Aorta (tissue), 5 donors: ENCODE measurements at regions not wholly inside any gene's neighbourhood (a gene's known extent, or its start where the extent isn't known, plus 50 kb on each side); places are given as distances from the start of the nearest gene placed in this dataset.
"Not testable (repeated sequence)": the region's sequence is repeated elsewhere in the genome, so short reads cannot be mapped to it uniquely, and the experiment has no call there.

Experiments used
- ATAC-seq: fragments of 200-7000 bp; cut with Tn5 transposase; one replicate; pipeline ENCODE4 v1.9.1; 2022; ENCODE audit warnings: moderate library complexity; ENCODE audit not compliant: low FRiP score
- DNase-seq, 2 donors: peaks; one replicate each; pipeline ENCODE4 v3.0.0-alpha.2; 2020
- H3K27ac ChIP-seq, 2 donors: one replicate each; pipeline ENCODE4 v1.5.1; 2013; ENCODE audit warnings: low read length in 2 of 2, mild to moderate bottlenecking in 2 of 2, moderate library complexity in 2 of 2, control low read depth in 1 of 2, inconsistent platforms in 1 of 2, low read depth in 1 of 2
- H3K27me3 ChIP-seq, 2 donors: one replicate each; pipeline ENCODE4 v1.6.1; 2013; ENCODE audit warnings: control low read depth in 1 of 2, low read length in 1 of 2, mild to moderate bottlenecking in 1 of 2, moderate library complexity in 1 of 2; ENCODE audit not compliant: insufficient read depth in 2 of 2, control insufficient read depth in 1 of 2
- H3K36me3 ChIP-seq, 2 donors: one replicate each; pipeline ENCODE4 v1.6.1; 2013; ENCODE audit warnings: control low read depth in 1 of 2, low read length in 1 of 2, mild to moderate bottlenecking in 1 of 2; ENCODE audit not compliant: insufficient read depth in 2 of 2, control insufficient read depth in 1 of 2
- H3K4me1 ChIP-seq, 2 donors: one replicate each; pipeline ENCODE4 v1.6.1; 2013; ENCODE audit warnings: low read length in 2 of 2, control low read depth in 1 of 2, mild to moderate bottlenecking in 1 of 2, moderate library complexity in 1 of 2; ENCODE audit not compliant: insufficient read depth in 2 of 2, control insufficient read depth in 1 of 2
- H3K4me3 ChIP-seq, 2 donors: one replicate each; pipeline ENCODE4 v1.5.1; 2013; ENCODE audit warnings: low read length in 2 of 2, control low read depth in 1 of 2, mild to moderate bottlenecking in 1 of 2
- H3K9me3 ChIP-seq: one replicate; pipeline ENCODE4 v1.6.1; 2013; ENCODE audit warnings: mild to moderate bottlenecking, low read length; ENCODE audit not compliant: control insufficient read depth
- WGBS, 2 donors: extraction: QIAGEN DNeasy Blood & Tissue Kit; methylation state at CpG; one replicate each; pipeline ENCODE4 v1.1.7; 2013; 5-methylcytosine and 5-hydroxymethylcytosine counted together
- intact Hi-C, 2 donors: fragments of 100-400 bp; cut with DNase I; formaldehyde crosslinking; loops; one replicate each; pipeline versions ENCODE4 v1.14.2 to v1.15.0; 2022
- donor health status: healthy with polysubstance abuse.
- donor health status: Bipolar disorder and iron deficiency.
- donor health status: DM: no; HTN: no; CAD: no.
- donor health status: DM: no; HTN: no; CAD: no.
- donor health status: DM: yes; HTN: yes; CAD: no.

GRCh38 chr12:127790376-127790775, 476.6 kb upstream of the TMEM132C start:
- no peaks in the 10 kb centered on the region for H3K4me1 ChIP-seq
- intact Hi-C loops = no loop called here
- ATAC-seq = no peak
- no peaks in the 10 kb centered on the region for H3K27me3 ChIP-seq
- no peak overlapping the region for H3K27ac ChIP-seq
- no peak for DNase-seq
- H3K4me3 ChIP-seq = no peak overlapping the region
- H3K9me3 ChIP-seq = no peaks in the 10 kb centered on the region
- no peaks in the 10 kb centered on the region for H3K36me3 ChIP-seq

- ATAC-seq = no peak
- Histone ChIP-seq H3K4me3 (no peak overlapping the region), H3K4me1 (no peaks in the 10 kb centered on the region), H3K36me3 (no peaks in the 10 kb centered on the region), H3K27me3 (no peaks in the 10 kb centered on the region), H3K27ac (no peak overlapping the region), H3K9me3 (no peaks in the 10 kb centered on the region)
- WGBS, 2 donors = 81 to 87% methylated on average over 7 of the region's 7 CpGs
- intact Hi-C loops = no loop called here
- no peak for DNase-seq
Observed at GRCh38 chr12:127791217-127791616, 475.8 kb upstream of the TMEM132C start.

GRCh38 chr12:127797918-127798317, 469.1 kb upstream of the TMEM132C start:
- Histone ChIP-seq H3K27me3 (no peaks in the 10 kb centered on the region), H3K4me1 (no peaks in the 10 kb centered on the region), H3K4me3 (no peak overlapping the region), H3K27ac (no peak overlapping the region), H3K9me3 (no peaks in the 10 kb centered on the region), H3K36me3 (no peaks in the 10 kb centered on the region)
- DNase-seq (no peak), ATAC-seq (no peak)
- intact Hi-C loops = no loop called here
- WGBS, 2 donors = 86 to 88% methylated on average over 3 of the region's 3 CpGs

GRCh38 chr12:127802271-127802670, 464.7 kb upstream of the TMEM132C start:
- H3K27ac ChIP-seq = no peak overlapping the region
- no peak for DNase-seq
- H3K4me1 ChIP-seq = no peaks in the 10 kb centered on the region
- no peaks in the 10 kb centered on the region for H3K36me3 ChIP-seq
- no peak for ATAC-seq
- H3K27me3 ChIP-seq = no peaks in the 10 kb centered on the region
- no peak overlapping the region for H3K4me3 ChIP-seq
- 96 to 97% methylated on average over 6 of the region's 6 CpGs for WGBS, 2 donors
- no peaks in the 10 kb centered on the region for H3K9me3 ChIP-seq
- intact Hi-C loops = no loop called here

GRCh38 chr12:127803545-127803944, 463.4 kb upstream of the TMEM132C start:
- DNase-seq (no peak), ATAC-seq (no peak)
- Histone ChIP-seq H3K27ac (no peak overlapping the region), H3K27me3 (no peaks in the 10 kb centered on the region), H3K4me1 (no peaks in the 10 kb centered on the region), H3K4me3 (no peak overlapping the region), H3K36me3 (no peaks in the 10 kb centered on the region), H3K9me3 (no peaks in the 10 kb centered on the region)
- WGBS, 2 donors = 43 to 60% methylated on average over 3 of the region's 3 CpGs
- intact Hi-C loops = no loop called here

- Histone ChIP-seq H3K4me3 (no peak overlapping the region), H3K36me3 (no peaks in the 10 kb centered on the region), H3K27me3 (no peaks in the 10 kb centered on the region), H3K9me3 (no peaks in the 10 kb centered on the region), H3K27ac (peak overlapping the region in 1 of 2 donors; percentile 67), H3K4me1 (peaks cover 0 to 4% of the 10 kb centered on the region in 2 donors)
- intact Hi-C loops = no loop called here
- DNase-seq = no peak
- WGBS, 2 donors = 4 to 8% methylated on average over 1 of the region's 1 CpG
- ATAC-seq = peak; percentile 85
Observed at GRCh38 chr12:127809275-127809674, 457.7 kb upstream of the TMEM132C start.

- Histone ChIP-seq H3K4me1 (peaks cover 0 to 4% of the 10 kb centered on the region in 2 donors), H3K9me3 (no peaks in the 10 kb centered on the region), H3K27ac (peak overlapping the region in 1 of 2 donors; percentile 32), H3K4me3 (no peak overlapping the region), H3K36me3 (no peaks in the 10 kb centered on the region), H3K27me3 (no peaks in the 10 kb centered on the region)
- ATAC-seq (peak; percentile 82), DNase-seq (no peak)
- 65 to 68% methylated on average over 4 of the region's 4 CpGs for WGBS, 2 donors
- intact Hi-C loops = no loop called here
Observed at GRCh38 chr12:127810041-127810440, 456.9 kb upstream of the TMEM132C start.

- H3K27me3 ChIP-seq, H3K36me3 ChIP-seq, intact Hi-C loops, H3K4me3 ChIP-seq, H3K9me3 ChIP-seq, H3K4me1 ChIP-seq, ATAC-seq: not testable (repeated sequence)
- DNase-seq = peak in 1 of 2 donors; percentile 46
- WGBS, 2 donors = 60 to 66% methylated on average over 4 of the region's 4 CpGs
- H3K27ac ChIP-seq = peak overlapping the region in 1 of 2 donors; percentile 32
Observed at GRCh38 chr12:127810459-127810858, 456.5 kb upstream of the TMEM132C start.

- H3K9me3 ChIP-seq = no peaks in the 10 kb centered on the region
- H3K36me3 ChIP-seq = no peaks in the 10 kb centered on the region
- intact Hi-C loops = loop anchor here in 1 of 2 donors (2.0 kb wide), 1 partner anchor 115 kb away; no protein-coding TSS in a partner anchor
- H3K4me3 ChIP-seq = no peak overlapping the region
- H3K27me3 ChIP-seq = no peaks in the 10 kb centered on the region
- no peak overlapping the region for H3K27ac ChIP-seq
- no peak for ATAC-seq
- peak in 1 of 2 donors; percentile 62 for DNase-seq
- WGBS, 2 donors = 5 to 8% methylated on average over 7 of the region's 7 CpGs
- peaks cover 0 to 4% of the 10 kb centered on the region in 2 donors for H3K4me1 ChIP-seq
Observed at GRCh38 chr12:127811988-127812387, 455.0 kb upstream of the TMEM132C start.
